ENCODE measurements at regions not wholly inside any gene's neighbourhood (a gene's known extent, or its start where the extent isn't known, plus 50 kb on each side); places are given as distances from the start of the nearest gene placed in this dataset.
"Not testable (repeated sequence)": the region's sequence is repeated elsewhere in the genome, so short reads cannot be mapped to it uniquely, and the experiment has no call there.

DNA sequence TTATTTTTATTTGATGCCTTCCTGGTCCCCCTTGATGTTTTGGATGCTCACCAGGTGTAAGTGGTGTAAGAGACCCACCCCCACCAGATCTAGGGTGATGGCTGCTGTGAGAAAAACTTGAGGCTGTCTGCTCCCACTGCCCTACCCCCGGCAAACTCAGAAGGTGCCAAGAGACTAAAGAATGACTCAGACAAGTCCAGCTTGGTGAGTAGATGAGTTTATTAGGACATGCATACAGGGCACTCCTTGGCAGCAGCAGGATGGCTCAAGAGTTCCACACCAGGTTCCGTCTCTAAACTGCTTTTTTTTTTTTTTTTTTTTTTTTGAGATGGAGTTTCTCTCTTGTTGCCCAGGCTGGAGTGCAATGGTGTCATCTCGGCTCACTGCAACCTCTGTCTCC is 84.0 kb upstream of the HPF1 start:
- H3K27me3 ChIP-seq (ENCODE audit: control insufficient read depth, low read length), result no peaks in the 10 kb centered on the region
- H3K36me3 ChIP-seq (ENCODE audit: control insufficient read depth, low read length), result no peaks in the 10 kb centered on the region
- H3K4me3 ChIP-seq (ENCODE audit: low read length), result no peak overlapping the region
- H3K4me1 ChIP-seq (ENCODE audit: control insufficient read depth, low read length), result no peaks in the 10 kb centered on the region
- TF ChIP-seq EZH2phosphoT487 (IDR thresholded peaks at IDR 0.05; ENCODE audit: borderline replicate concordance, low read length), result no peak
- no peak for TF ChIP-seq CTCF (IDR thresholded peaks at IDR 0.05; ENCODE audit: low read depth, low read length, poor library complexity, severe bottlenecking)
- no peaks in the 10 kb centered on the region for H4K20me1 ChIP-seq (ENCODE audit: control insufficient read depth, insufficient read depth, low read depth, low read length)
- no peaks in the 10 kb centered on the region for H3K9me2 ChIP-seq (replicated peaks; ENCODE audit: control insufficient read depth, low read length)
- no peaks in the 10 kb centered on the region for H3K79me2 ChIP-seq (ENCODE audit: control insufficient read depth, low read length)
- no peak overlapping the region for H3K4me2 ChIP-seq (ENCODE audit: low read length)
- no peaks in the 10 kb centered on the region for H3F3A ChIP-seq (ENCODE audit: control insufficient read depth, insufficient read depth)
- H3K9me3 ChIP-seq (ENCODE audit: control insufficient read depth, insufficient read depth, low read length), result no peaks in the 10 kb centered on the region
- no peak overlapping the region for H3K27ac ChIP-seq (ENCODE audit: low read depth, low read length)

- Histone ChIP-seq H3K4me2 (ENCODE audit: low read length) (no peak overlapping the region), H3K36me3 (ENCODE audit: control insufficient read depth, low read length) (no peaks in the 10 kb centered on the region), H3F3A (ENCODE audit: control insufficient read depth, insufficient read depth) (no peaks in the 10 kb centered on the region), H3K9me3 (ENCODE audit: control insufficient read depth, insufficient read depth, low read length) (no peaks in the 10 kb centered on the region), H3K27ac (ENCODE audit: low read depth, low read length) (no peak overlapping the region), H3K27me3 (ENCODE audit: control insufficient read depth, low read length) (no peaks in the 10 kb centered on the region), H3K4me3 (ENCODE audit: low read length) (no peak overlapping the region), H3K4me1 (ENCODE audit: control insufficient read depth, low read length) (no peaks in the 10 kb centered on the region), H3K9me2 (replicated peaks; ENCODE audit: control insufficient read depth, low read length) (no peaks in the 10 kb centered on the region), H4K20me1 (ENCODE audit: control insufficient read depth, insufficient read depth, low read depth, low read length) (no peaks in the 10 kb centered on the region), H3K79me2 (ENCODE audit: control insufficient read depth, low read length) (no peaks in the 10 kb centered on the region)
- TF ChIP-seq EZH2phosphoT487 (IDR thresholded peaks at IDR 0.05; ENCODE audit: borderline replicate concordance, low read length), result no peak
- TF ChIP-seq CTCF (IDR thresholded peaks at IDR 0.05; ENCODE audit: low read depth, low read length, poor library complexity, severe bottlenecking), result no peak
Measured at GRCh38 chr4:169840554-169840953, 82.8 kb upstream of the HPF1 start.

DNA sequence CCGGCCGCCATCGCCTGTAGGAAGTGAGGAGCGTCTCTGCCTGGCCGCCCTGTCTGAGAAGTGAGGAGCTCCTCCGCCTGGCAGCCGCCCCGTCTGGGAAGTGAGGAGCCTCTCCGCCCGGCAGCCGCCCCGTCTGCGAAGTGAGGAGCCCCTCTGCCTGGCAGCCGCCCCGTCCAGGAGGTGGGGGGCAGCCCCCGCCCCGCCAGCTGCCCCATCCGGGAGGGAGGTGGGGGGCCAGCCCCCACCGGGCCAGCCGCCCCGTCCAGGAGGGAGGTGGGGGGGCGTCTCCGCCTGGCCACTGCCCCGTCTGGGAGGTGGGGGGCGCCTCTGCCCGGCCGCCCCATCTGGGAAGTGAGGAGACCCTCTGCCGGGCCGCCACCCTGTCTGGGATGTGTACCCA is 70.6 kb upstream of the HPF1 start:
- not testable (repeated sequence) for H3K4me3 ChIP-seq (ENCODE audit: low read length); H3K27me3 ChIP-seq (ENCODE audit: control insufficient read depth, low read length); H3K9me2 ChIP-seq (replicated peaks; ENCODE audit: control insufficient read depth, low read length); H3K4me1 ChIP-seq (ENCODE audit: control insufficient read depth, low read length); H3K27ac ChIP-seq (ENCODE audit: low read depth, low read length); H3K4me2 ChIP-seq (ENCODE audit: low read length); H4K20me1 ChIP-seq (ENCODE audit: control insufficient read depth, insufficient read depth, low read depth, low read length); H3K36me3 ChIP-seq (ENCODE audit: control insufficient read depth, low read length); H3F3A ChIP-seq (ENCODE audit: control insufficient read depth, insufficient read depth); H3K79me2 ChIP-seq (ENCODE audit: control insufficient read depth, low read length); H3K9me3 ChIP-seq (ENCODE audit: control insufficient read depth, insufficient read depth, low read length)

DNA sequence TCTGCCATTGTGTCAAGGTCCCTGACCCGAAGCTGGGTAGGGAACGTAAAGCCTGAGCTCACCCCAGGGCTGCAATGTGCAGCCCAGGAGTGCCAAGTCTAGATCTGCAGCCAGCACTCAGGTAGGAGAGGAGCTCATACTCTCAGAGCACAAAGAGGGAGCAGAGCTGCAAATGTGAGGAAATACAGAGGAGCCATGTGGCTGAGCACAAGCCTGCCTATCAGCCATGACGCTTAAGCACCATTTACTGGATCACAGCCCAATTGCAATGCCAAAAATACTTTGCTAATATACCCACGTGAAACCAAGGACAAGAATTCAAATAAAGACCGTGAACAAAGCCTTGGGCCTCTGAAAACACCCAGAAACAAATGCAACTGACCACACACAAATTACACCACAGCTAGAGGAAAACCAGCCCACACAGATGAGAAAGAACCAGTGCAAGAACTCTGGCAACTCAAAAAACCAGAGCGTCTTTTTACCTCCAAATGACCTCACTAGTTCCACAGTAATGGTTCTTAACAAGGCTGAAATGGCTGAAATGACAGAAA is 69.0 kb upstream of the HPF1 start:
- H3K27me3 ChIP-seq (ENCODE audit: control insufficient read depth, low read length), result no peaks in the 10 kb centered on the region
- H3K4me3 ChIP-seq (ENCODE audit: low read length), result no peak overlapping the region
- no peaks in the 10 kb centered on the region for H3K36me3 ChIP-seq (ENCODE audit: control insufficient read depth, low read length)
- H3K4me2 ChIP-seq (ENCODE audit: low read length), result no peak overlapping the region
- H3K79me2 ChIP-seq (ENCODE audit: control insufficient read depth, low read length), result no peaks in the 10 kb centered on the region
- H3K9me3 ChIP-seq (ENCODE audit: control insufficient read depth, insufficient read depth, low read length), result no peaks in the 10 kb centered on the region
- H3K9me2 ChIP-seq (replicated peaks; ENCODE audit: control insufficient read depth, low read length), result no peaks in the 10 kb centered on the region
- TF ChIP-seq CTCF (IDR thresholded peaks at IDR 0.05; ENCODE audit: low read depth, low read length, poor library complexity, severe bottlenecking) (no peak), EZH2phosphoT487 (IDR thresholded peaks at IDR 0.05; ENCODE audit: borderline replicate concordance, low read length) (no peak)
- no peak overlapping the region for H3K27ac ChIP-seq (ENCODE audit: low read depth, low read length)
- H4K20me1 ChIP-seq (ENCODE audit: control insufficient read depth, insufficient read depth, low read depth, low read length), result no peaks in the 10 kb centered on the region
- no peaks in the 10 kb centered on the region for H3K4me1 ChIP-seq (ENCODE audit: control insufficient read depth, low read length)
- H3F3A ChIP-seq (ENCODE audit: control insufficient read depth, insufficient read depth), result no peaks in the 10 kb centered on the region

Measured in DOHH2 (cell line).